ENCODE measurements at regions not wholly inside any gene's neighbourhood (a gene's known extent, or its start where the extent isn't known, plus 50 kb on each side); places are given as distances from the start of the nearest gene placed in this dataset.

- DNase-seq = no peak
Observed at GRCh38 chr14:87879389-87879788, 113.6 kb downstream of the GALC start.

GRCh38 chr14:87878959-87879358 is 114.0 kb downstream of the GALC start:
- DNase-seq = no peak

- no peak for DNase-seq
Observed at GRCh38 chr14:87877877-87878276, 115.1 kb downstream of the GALC start.

- DNase-seq = no peak
Observed at GRCh38 chr14:87874676-87875075, 118.3 kb downstream of the GALC start.

GRCh38 chr14:87873741-87874140 is 119.2 kb downstream of the GALC start:
- DNase-seq = no peak

- no peak for DNase-seq
Observed at GRCh38 chr14:87869619-87870583, 123.1 kb downstream of the GALC start.

GRCh38 chr14:87868920-87869319 is 124.1 kb downstream of the GALC start:
- no peak for DNase-seq

GRCh38 chr14:87866116-87866515 is 126.9 kb downstream of the GALC start:
- no peak for DNase-seq

- DNase-seq = no peak
Observed at GRCh38 chr14:87864356-87865270, 128.4 kb downstream of the GALC start.

- no peak for DNase-seq
Observed at GRCh38 chr14:87863047-87863446, 129.9 kb downstream of the GALC start.

- DNase-seq = no peak
Observed at GRCh38 chr14:87852107-87852506, 140.9 kb downstream of the GALC start.

- no peak for DNase-seq
Observed at GRCh38 chr14:87851190-87851589, 141.8 kb downstream of the GALC start.

- DNase-seq = no peak
Observed at GRCh38 chr14:87847216-87847755, 145.7 kb downstream of the GALC start.

GRCh38 chr14:87840906-87841305 is 152.1 kb downstream of the GALC start:
- no peak for DNase-seq

- no peak for DNase-seq
Observed at GRCh38 chr14:87838931-87839330, 154.1 kb downstream of the GALC start.

- DNase-seq = no peak
Observed at GRCh38 chr14:87837296-87837695, 155.7 kb downstream of the GALC start.

- no peak for DNase-seq
Observed at GRCh38 chr14:87834594-87834993, 158.4 kb downstream of the GALC start.

GRCh38 chr14:87833026-87833425 is 160.0 kb downstream of the GALC start:
- no peak for DNase-seq

- DNase-seq = no peak
Observed at GRCh38 chr14:87830443-87831096, 162.4 kb downstream of the GALC start.

- no peak for DNase-seq
Observed at GRCh38 chr14:87829543-87829942, 163.4 kb downstream of the GALC start.

GRCh38 chr14:87824266-87824665 is 168.7 kb downstream of the GALC start:
- no peak for DNase-seq

- no peak for DNase-seq
Observed at GRCh38 chr14:87816416-87816815, 176.6 kb downstream of the GALC start.

- DNase-seq = no peak
Observed at GRCh38 chr14:87815121-87815520, 177.9 kb downstream of the GALC start.

Data from eye (tissue), 1 donor.